CD4-positive, alpha-beta memory T cell (primary cell): ENCODE measurements at regions not wholly inside any gene's neighbourhood (a gene's known extent, or its start where the extent isn't known, plus 50 kb on each side); places are given as distances from the start of the nearest gene placed in this dataset.

ENCODE experiments used
- CTCF ChIA-PET: fragments of 350-600 bp; sonication (Branson Sonifier 250); formaldehyde crosslinking; loops from one replicate; lab custom pipeline; 2021; ENCODE audit warnings: inconsistent platforms; ENCODE audit not compliant: partially characterized antibody; lab: Charles Lee
- POLR2A ChIA-PET: fragments of 350-600 bp; sonication (Branson Sonifier 250); formaldehyde crosslinking; loops from one replicate; lab custom pipeline; 2021; ENCODE audit not compliant: partially characterized antibody; lab: Charles Lee
- DNase-seq, 5 donors: peaks; one replicate each; pipeline versions ENCODE4 v3.0.0 to v3.0.0-alpha.2; 2020 to 2022; ENCODE audit warnings: mixed read lengths in 1 of 5
- H3K27ac ChIP-seq: one replicate; pipeline ENCODE4 v1.7.0; 2013; ENCODE audit warnings: low read depth, low read length
- H3K27me3 ChIP-seq: 2 replicates; pipeline ENCODE4 v1.7.0; 2013; ENCODE audit warnings: mild to moderate bottlenecking, low read length, moderate library complexity; ENCODE audit not compliant: insufficient read depth
- H3K36me3 ChIP-seq: 2 replicates; pipeline ENCODE4 v1.7.0; 2013; ENCODE audit warnings: mild to moderate bottlenecking, low read length, moderate library complexity; ENCODE audit not compliant: insufficient read depth
- H3K4me1 ChIP-seq: 2 replicates; pipeline ENCODE4 v1.7.0; 2013; ENCODE audit warnings: mild to moderate bottlenecking, low read length, moderate library complexity; ENCODE audit not compliant: insufficient read depth
- H3K4me3 ChIP-seq, 2 donors: one replicate each; pipeline ENCODE4 v1.7.0; 2013; ENCODE audit warnings: low read length in 2 of 2, mild to moderate bottlenecking in 1 of 2
- H3K9me3 ChIP-seq, 2 donors: one replicate each; pipeline ENCODE4 v1.7.0; 2013; ENCODE audit warnings: low read length in 2 of 2, control low read depth in 1 of 2; ENCODE audit not compliant: control insufficient read depth in 1 of 2
- H3K27ac Mint-ChIP-seq, 7 donors: one replicate each; pipeline ENCODE4 v1.8.0; 2020 to 2021; ENCODE audit warnings: mixed read lengths in 7 of 7, mild to moderate bottlenecking in 6 of 7, inconsistent platforms in 3 of 7, moderate library complexity in 3 of 7
- H3K27me3 Mint-ChIP-seq, 2 donors: one replicate each; pipeline ENCODE4 v1.8.0; 2020 to 2021; ENCODE audit warnings: mixed read lengths in 2 of 2
- H3K36me3 Mint-ChIP-seq, 2 donors: one replicate each; pipeline ENCODE4 v1.8.0; 2020 to 2021; ENCODE audit warnings: mixed read lengths in 2 of 2, inconsistent platforms in 1 of 2, mild to moderate bottlenecking in 1 of 2
- H3K4me1 Mint-ChIP-seq, 4 donors: one replicate each; pipeline ENCODE4 v1.8.0; 2020 to 2021; ENCODE audit warnings: mixed read lengths in 4 of 4, mild to moderate bottlenecking in 1 of 4
- H3K4me3 Mint-ChIP-seq, 8 donors: one replicate each; pipeline ENCODE4 v1.8.0; 2020 to 2021; ENCODE audit warnings: mixed read lengths in 8 of 8, mild to moderate bottlenecking in 7 of 8, moderate library complexity in 6 of 8, inconsistent platforms in 3 of 8
- H3K9me3 Mint-ChIP-seq, 8 donors: one replicate each; pipeline ENCODE4 v1.8.0; 2020 to 2021; ENCODE audit warnings: mixed read lengths in 8 of 8, mild to moderate bottlenecking in 5 of 8, inconsistent platforms in 3 of 8, moderate library complexity in 1 of 8
- intact Hi-C: fragments of 100-400 bp; cut with micrococcal nuclease; formaldehyde crosslinking; loops from one replicate; pipeline ENCODE4 v1.15.1; 2023

DNA sequence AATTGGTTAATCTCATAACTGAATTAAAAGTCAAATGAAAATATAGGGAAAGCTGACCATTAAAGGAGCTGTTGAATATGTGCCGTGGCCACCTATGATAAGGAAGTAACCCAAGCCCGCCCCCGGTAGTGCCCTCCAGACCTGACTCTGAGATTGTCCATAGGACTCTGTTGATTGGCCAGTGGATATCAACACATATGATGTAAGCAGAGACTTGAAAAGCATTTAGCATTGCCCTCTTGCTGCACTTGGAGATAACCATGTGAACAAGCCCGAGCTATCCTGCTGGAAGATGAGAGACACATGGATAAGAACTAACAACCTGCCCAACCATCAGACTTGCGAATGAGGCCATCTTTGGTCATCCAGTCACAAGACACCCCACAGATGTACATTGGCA, 83.2 kb downstream of the LINC00237 start:
- H3K4me3 Mint-ChIP-seq = no peak overlapping the region
- intact Hi-C loops = no loop called here
- H3K4me1 Mint-ChIP-seq = no peaks in the 10 kb centered on the region
- H3K36me3 ChIP-seq = no peaks in the 10 kb centered on the region
- peaks cover 39 to 45% of the 10 kb centered on the region in 2 donors for H3K27me3 Mint-ChIP-seq
- ChIA-PET POLR2A (no interaction called here), CTCF (interaction anchor here (1.0 kb wide), 1 partner anchor 25 kb away, joined by 3 read pairs; no protein-coding TSS in a partner anchor)
- no peak for DNase-seq
- H3K27ac Mint-ChIP-seq = no peak overlapping the region
- H3K4me3 ChIP-seq = no peak overlapping the region
- no peak overlapping the region for H3K27ac ChIP-seq
- no peaks in the 10 kb centered on the region for H3K36me3 Mint-ChIP-seq
- peaks cover 4% of the 10 kb centered on the region for H3K27me3 ChIP-seq
- no peaks in the 10 kb centered on the region for H3K4me1 ChIP-seq
- peaks cover 0 to 3% (median 0%) of the 10 kb centered on the region in 8 donors for H3K9me3 Mint-ChIP-seq
- H3K9me3 ChIP-seq = no peaks in the 10 kb centered on the region

DNA sequence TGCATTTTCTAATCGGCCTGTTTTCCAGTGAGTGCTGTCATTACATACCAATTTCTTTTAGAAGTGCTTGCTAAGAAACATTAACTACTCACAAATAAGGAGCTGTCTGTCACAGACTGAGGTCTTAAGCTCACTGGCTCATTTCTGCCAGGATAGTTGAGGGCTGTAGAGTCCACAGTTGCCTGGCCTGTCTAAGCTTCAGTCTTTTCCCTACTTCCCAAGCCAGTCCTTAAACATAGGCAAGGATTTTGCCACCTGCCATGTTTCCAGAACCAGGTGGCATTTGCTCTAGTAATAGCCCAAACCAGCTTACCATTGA, 84.7 kb downstream of the LINC00237 start:
- Histone ChIP-seq H3K27ac (no peak overlapping the region), H3K36me3 (no peaks in the 10 kb centered on the region), H3K27me3 (peaks cover 5% of the 10 kb centered on the region), H3K4me1 (no peaks in the 10 kb centered on the region), H3K9me3 (no peaks in the 10 kb centered on the region), H3K4me3 (no peak overlapping the region)
- ChIA-PET CTCF (interaction anchor here (1.3 kb wide), 1 partner anchor 10 kb away, joined by 3 read pairs; no protein-coding TSS in a partner anchor), POLR2A (no interaction called here)
- DNase-seq = no peak
- Mint-ChIP-seq H3K27ac (no peak overlapping the region), H3K4me1 (no peaks in the 10 kb centered on the region), H3K9me3 (peaks cover 0 to 3% (median 0%) of the 10 kb centered on the region in 8 donors), H3K27me3 (peaks cover 41 to 51% of the 10 kb centered on the region in 2 donors), H3K4me3 (no peak overlapping the region), H3K36me3 (no peaks in the 10 kb centered on the region)
- intact Hi-C loops = no loop called here

DNA sequence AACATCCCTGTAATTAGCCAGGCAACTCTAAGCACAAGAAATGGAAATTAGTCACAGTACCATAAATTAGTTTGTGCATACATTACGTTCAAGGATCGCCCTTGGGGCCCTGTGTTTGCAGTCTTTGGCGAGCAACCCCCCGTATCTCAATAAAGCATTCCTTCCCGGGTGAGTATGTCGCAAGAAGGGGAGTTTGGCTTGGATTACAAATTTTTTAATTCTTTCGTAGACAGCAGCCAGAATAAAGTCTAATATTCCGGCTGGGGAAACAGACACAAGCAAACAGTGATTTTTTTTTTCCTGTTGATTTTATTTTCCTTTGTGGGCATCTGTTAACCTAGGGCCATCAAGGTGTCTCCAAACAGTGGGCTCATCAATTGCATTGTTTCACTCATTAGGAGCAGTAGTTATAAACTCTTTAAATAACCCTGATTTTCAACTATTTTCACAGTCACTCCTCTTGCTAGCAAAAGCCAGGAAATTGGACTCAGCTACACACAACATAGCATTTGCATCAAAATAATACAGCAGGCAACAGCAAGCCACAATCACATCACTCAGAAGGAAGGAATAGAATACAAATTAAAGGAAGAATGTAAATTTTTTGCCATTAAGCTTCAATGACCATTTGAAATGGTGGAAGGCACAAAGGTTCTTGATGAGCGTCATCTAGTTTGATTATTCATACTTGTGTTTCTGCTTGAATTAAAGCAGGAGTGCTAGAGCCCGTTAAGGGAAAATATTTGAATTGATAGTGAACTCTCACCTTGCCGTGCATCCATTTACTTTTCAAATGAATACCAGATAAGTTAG, 85.3 kb downstream of the LINC00237 start:
- intact Hi-C loops = no loop called here
- Histone ChIP-seq H3K27me3 (peaks cover 5% of the 10 kb centered on the region), H3K27ac (no peak overlapping the region), H3K4me1 (no peaks in the 10 kb centered on the region), H3K4me3 (no peak overlapping the region), H3K9me3 (no peaks in the 10 kb centered on the region), H3K36me3 (no peaks in the 10 kb centered on the region)
- Mint-ChIP-seq H3K4me1 (no peaks in the 10 kb centered on the region), H3K4me3 (peak overlapping the region in 1 of 8 donors; percentile 55), H3K27ac (no peak overlapping the region), H3K9me3 (peaks cover 0 to 3% (median 0%) of the 10 kb centered on the region in 8 donors), H3K36me3 (no peaks in the 10 kb centered on the region), H3K27me3 (peaks cover 40 to 55% of the 10 kb centered on the region in 2 donors)
- DNase-seq = no peak
- ChIA-PET CTCF (interaction anchor here (1.3 kb wide), 1 partner anchor 10 kb away, joined by 3 read pairs; no protein-coding TSS in a partner anchor), POLR2A (no interaction called here)

DNA sequence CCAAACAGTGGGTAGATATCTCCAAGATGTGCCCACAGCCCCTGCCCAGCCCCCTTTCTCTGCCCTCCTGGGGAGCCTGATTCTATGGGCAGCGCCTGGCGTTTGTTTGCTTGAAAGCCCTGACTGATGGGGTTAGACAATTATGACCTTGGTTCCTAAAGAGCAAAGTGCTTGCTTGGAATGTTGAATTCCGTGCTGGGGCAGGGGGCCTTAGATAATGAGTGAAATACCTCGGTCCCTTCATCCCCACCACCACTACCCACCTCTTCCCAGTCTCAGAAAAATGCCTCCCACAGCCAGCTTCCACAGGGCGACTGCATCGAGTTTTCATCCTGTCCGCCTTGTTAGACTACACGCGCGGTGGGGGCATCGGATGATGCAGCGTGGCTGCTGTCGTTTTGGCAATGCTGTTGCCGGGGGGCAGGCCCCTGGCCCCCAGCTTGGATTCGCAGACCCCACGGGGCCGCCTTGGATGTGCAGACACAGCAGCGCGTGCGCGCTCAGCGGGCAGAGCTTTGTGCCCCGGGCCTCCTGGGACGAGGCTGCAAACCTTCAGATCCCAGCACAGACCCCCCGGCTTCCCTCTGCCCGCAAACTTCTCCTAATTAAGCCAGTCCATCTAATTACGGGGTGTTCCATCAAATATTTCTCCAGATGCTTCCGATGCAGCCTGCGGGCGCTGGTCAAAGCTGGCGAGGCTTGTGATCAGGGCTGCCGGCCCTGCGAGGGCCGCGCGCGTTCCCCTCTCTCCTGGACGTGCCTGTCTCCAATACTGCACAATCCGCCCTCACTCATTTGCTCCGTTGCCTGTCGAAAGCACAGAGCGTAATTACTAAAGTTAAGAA, 86.1 kb downstream of the LINC00237 start:
- H3K27ac ChIP-seq = no peak overlapping the region
- no peaks in the 10 kb centered on the region for H3K36me3 Mint-ChIP-seq
- peaks cover 40 to 60% of the 10 kb centered on the region in 2 donors for H3K27me3 Mint-ChIP-seq
- intact Hi-C loops = no loop called here
- no peaks in the 10 kb centered on the region for H3K4me1 ChIP-seq
- H3K4me1 Mint-ChIP-seq = no peaks in the 10 kb centered on the region
- H3K36me3 ChIP-seq = no peaks in the 10 kb centered on the region
- H3K9me3 Mint-ChIP-seq = peaks cover 0 to 2% (median 0%) of the 10 kb centered on the region in 8 donors
- no peak overlapping the region for H3K27ac Mint-ChIP-seq
- no peak overlapping the region for H3K4me3 ChIP-seq
- ChIA-PET CTCF (no interaction called here), POLR2A (no interaction called here)
- H3K27me3 ChIP-seq = peaks cover 5% of the 10 kb centered on the region
- peak overlapping the region in 1 of 8 donors; percentile 55 for H3K4me3 Mint-ChIP-seq
- H3K9me3 ChIP-seq = no peaks in the 10 kb centered on the region
- DNase-seq = no peak

DNA sequence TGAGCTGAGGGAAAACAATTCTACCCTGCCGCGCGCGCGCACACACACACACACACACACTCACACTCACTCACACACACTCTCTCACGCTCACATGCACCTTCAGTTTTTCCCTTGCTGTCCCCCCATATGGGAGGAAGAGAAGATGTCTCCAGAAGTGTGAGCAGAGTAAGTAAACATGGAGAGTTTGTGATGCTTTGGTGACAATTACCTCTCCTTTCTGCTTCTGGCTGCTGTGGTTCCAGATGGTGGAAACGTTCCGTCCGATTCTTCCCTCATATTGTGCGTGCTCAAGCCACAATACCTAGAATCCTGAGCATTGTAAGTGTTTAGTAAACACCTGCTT, 86.7 kb downstream of the LINC00237 start:
- Mint-ChIP-seq H3K4me3 (no peak overlapping the region), H3K27ac (no peak overlapping the region), H3K9me3 (peaks cover 0 to 2% (median 0%) of the 10 kb centered on the region in 8 donors), H3K4me1 (no peaks in the 10 kb centered on the region), H3K36me3 (no peaks in the 10 kb centered on the region), H3K27me3 (peaks cover 40 to 58% of the 10 kb centered on the region in 2 donors)
- intact Hi-C loops = no loop called here
- Histone ChIP-seq H3K4me3 (no peak overlapping the region), H3K36me3 (no peaks in the 10 kb centered on the region), H3K4me1 (no peaks in the 10 kb centered on the region), H3K9me3 (no peaks in the 10 kb centered on the region), H3K27me3 (peaks cover 5% of the 10 kb centered on the region), H3K27ac (no peak overlapping the region)
- no peak for DNase-seq
- ChIA-PET POLR2A (no interaction called here), CTCF (no interaction called here)

DNA sequence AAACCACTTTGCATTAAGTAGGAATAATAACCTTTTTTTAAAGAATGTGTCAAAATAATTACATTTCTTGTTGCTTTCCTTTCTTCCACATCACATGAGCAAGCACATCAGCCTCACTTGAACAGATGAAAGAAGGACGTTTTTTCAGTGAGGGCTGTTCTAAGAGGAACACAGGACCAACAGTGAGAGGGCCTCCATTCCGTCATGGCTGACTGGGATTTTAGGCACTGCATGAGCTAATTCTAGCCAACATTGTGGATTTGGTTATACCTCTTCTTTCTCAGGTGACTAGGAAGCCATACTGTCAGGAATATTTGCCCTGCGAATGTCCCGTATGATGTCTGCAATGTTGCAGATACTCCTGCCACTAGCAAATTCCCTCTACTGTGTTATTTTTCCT, 87.6 kb downstream of the LINC00237 start:
- CTCF ChIA-PET = no interaction called here
- H3K27me3 Mint-ChIP-seq = peaks cover 40 to 54% of the 10 kb centered on the region in 2 donors

DNA sequence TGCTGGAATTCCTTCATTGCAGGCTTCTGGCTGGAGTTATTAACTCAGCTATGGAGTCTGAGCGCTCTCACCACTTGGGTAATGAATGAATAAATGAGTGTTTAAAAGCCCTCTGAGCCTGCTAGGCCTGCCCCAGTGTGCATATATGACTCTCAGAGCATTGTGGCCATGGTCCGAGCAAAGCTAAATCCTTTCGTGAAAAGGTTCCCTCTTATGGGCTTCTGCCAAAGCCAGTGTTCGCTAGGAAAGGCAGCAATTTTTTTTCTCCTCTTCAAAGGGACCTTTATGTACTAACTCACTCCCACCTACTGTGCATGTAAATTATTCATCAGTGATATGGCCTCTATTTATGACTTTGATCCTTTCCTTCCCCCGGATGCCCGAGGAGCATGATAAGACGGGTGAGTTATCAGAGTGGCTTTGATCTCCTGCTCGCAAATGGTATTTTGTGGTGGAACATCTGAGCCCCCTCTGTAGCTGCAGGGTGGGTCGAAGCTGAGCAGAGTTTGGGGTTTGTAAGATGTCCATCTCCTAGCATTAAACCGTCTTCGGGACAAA, 88.6 kb downstream of the LINC00237 start:
- no peaks in the 10 kb centered on the region for H3K4me1 Mint-ChIP-seq
- Histone ChIP-seq H3K9me3 (no peaks in the 10 kb centered on the region), H3K27ac (no peak overlapping the region), H3K36me3 (no peaks in the 10 kb centered on the region), H3K27me3 (peaks cover 5% of the 10 kb centered on the region), H3K4me3 (no peak overlapping the region), H3K4me1 (no peaks in the 10 kb centered on the region)
- H3K27me3 Mint-ChIP-seq = peaks cover 36 to 48% of the 10 kb centered on the region in 2 donors
- H3K9me3 Mint-ChIP-seq = peaks cover 0 to 2% (median 0%) of the 10 kb centered on the region in 8 donors
- POLR2A ChIA-PET = no interaction called here
- no peak overlapping the region for H3K4me3 Mint-ChIP-seq
- no peaks in the 10 kb centered on the region for H3K36me3 Mint-ChIP-seq
- CTCF ChIA-PET = no interaction called here
- DNase-seq = no peak
- no peak overlapping the region for H3K27ac Mint-ChIP-seq
- intact Hi-C loops = no loop called here

More for the DNA sequence above, 87.6 kb downstream of the LINC00237 start:
- H3K4me1 ChIP-seq = no peaks in the 10 kb centered on the region
- no peak overlapping the region for H3K27ac ChIP-seq
- H3K36me3 Mint-ChIP-seq = no peaks in the 10 kb centered on the region
- H3K4me3 ChIP-seq = no peak overlapping the region
- no peaks in the 10 kb centered on the region for H3K36me3 ChIP-seq
- POLR2A ChIA-PET = no interaction called here
- no peak for DNase-seq
- H3K9me3 ChIP-seq = no peaks in the 10 kb centered on the region
- no peak overlapping the region for H3K4me3 Mint-ChIP-seq
- peaks cover 5% of the 10 kb centered on the region for H3K27me3 ChIP-seq
- peaks cover 0 to 2% (median 0%) of the 10 kb centered on the region in 8 donors for H3K9me3 Mint-ChIP-seq
- intact Hi-C loops = no loop called here
- H3K4me1 Mint-ChIP-seq = no peaks in the 10 kb centered on the region
- H3K27ac Mint-ChIP-seq = no peak overlapping the region
